Epithelial cell of proximal tubule (primary cell): ENCODE measurements at regions not wholly inside any gene's neighbourhood (a gene's known extent, or its start where the extent isn't known, plus 50 kb on each side); places are given as distances from the start of the nearest gene placed in this dataset.

Experiments
- DNase-seq: peaks from one replicate; pipeline ENCODE4 v3.0.0-alpha.2; 2011; ENCODE audit warnings: low read depth
- H3K4me3 ChIP-seq: 2 replicates; pipeline ENCODE4 v1.5.1; 2011; ENCODE audit warnings: low read depth, mild to moderate bottlenecking, low read length
- TF ChIP-seq, protein P1 (sequence below): conservative IDR thresholded peaks from 2 replicates; pipeline ENCODE4 v1.5.1; 2012; ENCODE audit warnings: low read depth, mild to moderate bottlenecking, low read length

DNA sequence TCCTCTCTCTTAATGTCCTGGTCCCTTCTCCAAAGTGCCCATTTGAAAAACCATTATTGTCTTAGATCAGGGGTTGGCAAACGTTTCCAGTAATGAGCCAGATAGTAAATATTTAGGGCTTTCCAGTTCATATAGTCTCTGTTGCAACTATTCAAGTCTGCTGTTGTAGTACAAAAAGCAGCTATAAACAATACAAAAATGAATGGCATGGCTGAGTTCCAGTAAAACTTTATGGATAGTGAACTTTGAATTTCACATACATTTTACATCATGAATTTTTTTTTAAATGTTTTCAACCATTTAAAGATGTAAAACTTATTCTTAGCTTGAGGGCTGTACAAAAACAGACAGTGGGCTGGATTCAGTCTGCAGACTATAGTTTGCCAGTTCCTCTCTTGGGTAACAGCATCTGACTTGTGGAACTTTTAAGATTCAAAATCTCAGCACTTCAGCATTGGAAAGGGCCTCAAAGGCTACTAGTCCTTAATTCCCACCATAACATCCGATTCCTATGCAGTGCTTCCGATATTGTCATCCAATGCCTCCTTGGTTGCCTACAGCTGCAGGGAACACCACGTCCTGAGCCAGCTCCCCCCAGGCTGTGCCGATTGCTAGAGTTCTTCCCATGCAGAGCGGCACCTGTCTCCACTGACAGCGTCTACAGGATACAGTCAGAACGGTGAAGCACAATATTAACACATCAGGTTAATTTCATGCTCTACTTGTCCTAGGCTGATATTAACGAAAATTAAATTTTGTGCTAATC, 65.6 kb upstream of the E2F8 start:
- no peak for DNase-seq
- TF ChIP-seq, protein P1, sequence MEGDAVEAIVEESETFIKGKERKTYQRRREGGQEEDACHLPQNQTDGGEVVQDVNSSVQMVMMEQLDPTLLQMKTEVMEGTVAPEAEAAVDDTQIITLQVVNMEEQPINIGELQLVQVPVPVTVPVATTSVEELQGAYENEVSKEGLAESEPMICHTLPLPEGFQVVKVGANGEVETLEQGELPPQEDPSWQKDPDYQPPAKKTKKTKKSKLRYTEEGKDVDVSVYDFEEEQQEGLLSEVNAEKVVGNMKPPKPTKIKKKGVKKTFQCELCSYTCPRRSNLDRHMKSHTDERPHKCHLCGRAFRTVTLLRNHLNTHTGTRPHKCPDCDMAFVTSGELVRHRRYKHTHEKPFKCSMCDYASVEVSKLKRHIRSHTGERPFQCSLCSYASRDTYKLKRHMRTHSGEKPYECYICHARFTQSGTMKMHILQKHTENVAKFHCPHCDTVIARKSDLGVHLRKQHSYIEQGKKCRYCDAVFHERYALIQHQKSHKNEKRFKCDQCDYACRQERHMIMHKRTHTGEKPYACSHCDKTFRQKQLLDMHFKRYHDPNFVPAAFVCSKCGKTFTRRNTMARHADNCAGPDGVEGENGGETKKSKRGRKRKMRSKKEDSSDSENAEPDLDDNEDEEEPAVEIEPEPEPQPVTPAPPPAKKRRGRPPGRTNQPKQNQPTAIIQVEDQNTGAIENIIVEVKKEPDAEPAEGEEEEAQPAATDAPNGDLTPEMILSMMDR: no peak
- H3K4me3 ChIP-seq: no peak overlapping the region

DNA sequence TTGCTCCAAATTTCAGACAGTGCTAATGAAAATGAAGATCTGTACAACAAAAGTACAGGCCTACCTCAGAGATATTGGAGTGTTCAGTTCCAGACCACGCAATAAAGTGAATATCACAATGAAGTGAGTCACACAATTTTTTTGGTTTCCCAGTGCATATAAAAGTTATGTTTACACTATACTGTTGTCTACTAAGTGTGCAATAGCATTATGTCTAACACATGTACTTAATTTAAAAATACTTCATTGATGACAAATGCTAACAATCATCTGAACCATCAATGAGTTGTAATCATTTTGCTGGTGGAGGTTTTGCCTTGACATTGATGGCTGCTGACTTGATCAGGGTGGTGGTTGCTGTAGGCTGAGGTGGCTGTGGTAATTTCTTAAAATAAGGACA, 60.6 kb upstream of the E2F8 start:
- TF ChIP-seq, protein P1: no peak
- DNase-seq: no peak
- H3K4me3 ChIP-seq: no peak overlapping the region

DNA sequence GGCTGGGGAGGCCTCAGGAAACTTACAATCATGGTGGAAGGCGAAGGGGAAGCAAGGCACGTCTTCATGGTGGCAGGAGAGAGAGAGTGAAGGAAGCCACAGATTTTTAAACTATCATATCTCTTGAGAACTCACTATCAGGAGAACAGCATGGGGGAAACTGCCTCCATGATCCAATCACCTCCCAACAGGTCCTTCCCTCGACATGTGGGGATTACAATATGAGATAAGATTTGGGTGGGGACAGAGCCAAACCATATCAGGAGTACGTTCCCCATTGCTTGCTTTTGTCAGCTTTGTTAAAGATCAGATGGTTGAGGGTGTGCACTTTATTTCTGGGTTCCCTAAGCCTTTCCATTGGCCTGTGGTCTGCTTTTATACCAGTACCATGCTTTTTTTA, 53.7 kb upstream of the E2F8 start:
- H3K4me3 ChIP-seq: no peak overlapping the region
- TF ChIP-seq, protein P1: no peak
- no peak for DNase-seq

DNA sequence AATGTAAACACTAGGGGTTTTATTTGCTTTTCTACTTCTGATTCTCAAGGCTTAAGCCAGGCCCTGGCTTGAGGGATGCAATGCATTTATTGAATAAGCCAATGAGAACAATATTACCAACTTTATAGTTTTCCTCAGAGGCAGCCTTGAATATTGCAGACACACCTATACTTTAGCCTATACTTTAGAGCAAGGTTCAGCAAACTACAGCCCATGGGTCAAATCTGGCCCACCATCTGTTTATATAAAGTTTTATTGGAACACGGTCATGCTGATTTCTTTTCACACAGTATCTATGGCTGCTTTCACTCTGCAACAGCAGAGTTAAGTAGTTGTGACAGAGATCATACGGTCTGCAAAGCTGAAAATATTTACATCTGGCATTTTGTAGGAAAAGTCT, 50.3 kb upstream of the E2F8 start:
- TF ChIP-seq, protein P1: no peak
- DNase-seq: no peak
- no peak overlapping the region for H3K4me3 ChIP-seq
